ENCODE measurements at regions not wholly inside any gene's neighbourhood (a gene's known extent, or its start where the extent isn't known, plus 50 kb on each side); places are given as distances from the start of the nearest gene placed in this dataset.

- POLR2A ChIA-PET = no interaction called here
Measured at GRCh38 chr5:120141076-120141475, 323.0 kb upstream of the PRR16 start.

GRCh38 chr5:120146787-120147186, 317.3 kb upstream of the PRR16 start:
- Histone ChIP-seq H3K9me3 (peaks cover 8% of the 10 kb centered on the region; the same call in 2 of the 3 replicates), H3K4me1 (no peaks in the 10 kb centered on the region), H3K27ac (no peak overlapping the region), H3K4me3 (no peak overlapping the region), H3K4me2 (no peak overlapping the region)
- no peak for ATAC-seq
- ChIA-PET CTCF (interaction anchor here (1.0 to 1.1 kb wide), 2 partner anchors 10 kb away, joined by 3 read pairs; no protein-coding TSS in a partner anchor), POLR2A (no interaction called here)
- WGBS (ENCODE audit: missing lambda C conversion rate) = 5% methylated on average over 1 of the region's 1 CpG
- no peak for FAIRE-seq
- no peak for DNase-seq (ENCODE audit: low read depth in 1 of 2, low spot score in 1 of 2)
- TF ChIP-seq KDM5A (IDR thresholded peaks at IDR 0.05) (no peak), KDM1A (IDR thresholded peaks at IDR 0.05; ENCODE audit: low read depth) (no peak), ZC3H11A (IDR thresholded peaks at IDR 0.05) (no peak), FOXS1 (CRISPR knock-in tag; IDR thresholded peaks at IDR 0.05) (no peak), CTCF (IDR thresholded peaks at IDR 0.05) (no peak), GATA3 (IDR thresholded peaks at IDR 0.05; ENCODE audit: borderline replicate concordance) (no peak), CBX8 (IDR thresholded peaks at IDR 0.05) (no peak), TP53 (CRISPR knock-in tag; IDR thresholded peaks at IDR 0.05) (no peak), PBX3 (IDR thresholded peaks at IDR 0.05) (no peak), BHLHE40 (IDR thresholded peaks at IDR 0.05; ENCODE audit: low read depth, low read length) (no peak), POLR2AphosphoS2 (conservative IDR thresholded peaks at IDR 0.05; ENCODE audit: low read length) (no peak), REST (IDR thresholded peaks at IDR 0.05) (no peak), RAD21 (conservative IDR thresholded peaks at IDR 0.05 in 1 of 2, IDR thresholded peaks at IDR 0.05 in 1 of 2) (no peak), HMGXB4 (CRISPR knock-in tag; IDR thresholded peaks at IDR 0.05; ENCODE audit: borderline replicate concordance) (no peak), MAZ (IDR thresholded peaks at IDR 0.05; ENCODE audit: borderline replicate concordance, low read depth, low read length) (no peak), POLR2A (IDR thresholded peaks at IDR 0.05; ENCODE audit: low read length) (no peak), ZSCAN20 (CRISPR knock-in tag; IDR thresholded peaks at IDR 0.05) (no peak)

More at GRCh38 chr5:120141076-120141475, 323.0 kb upstream of the PRR16 start:
- no peak for DNase-seq (ENCODE audit: low read depth in 1 of 2, low spot score in 1 of 2)
- Histone ChIP-seq H3K27ac (no peak overlapping the region), H3K9me3 (peaks cover 8% of the 10 kb centered on the region; the same call in 2 of the 3 replicates), H3K4me3 (no peak overlapping the region), H3K4me1 (peaks cover 22% of the 10 kb centered on the region), H3K4me2 (no peak overlapping the region)
- no peak for FAIRE-seq
- TF ChIP-seq HMGXB4 (CRISPR knock-in tag; IDR thresholded peaks at IDR 0.05; ENCODE audit: borderline replicate concordance) = no peak
- TF ChIP-seq NPAS2 (CRISPR knock-in tag; IDR thresholded peaks at IDR 0.05; ENCODE audit: borderline replicate concordance) = no peak
- no peak for TF ChIP-seq NFE2L2 (conservative IDR thresholded peaks at IDR 0.05; ENCODE audit: low read length)
- no peak for TF ChIP-seq ELK1 (IDR thresholded peaks at IDR 0.05; ENCODE audit: low read depth, low read length)
- TF ChIP-seq FOSL2 (IDR thresholded peaks at IDR 0.05) = no peak
- no peak for TF ChIP-seq FOSL2 (CRISPR knock-in tag; IDR thresholded peaks at IDR 0.05)
- no peak for TF ChIP-seq HES2 (IDR thresholded peaks at IDR 0.05)
- no peak for TF ChIP-seq BHLHE40 (IDR thresholded peaks at IDR 0.05; ENCODE audit: low read depth, low read length)
- no peak for TF ChIP-seq SMC3 (IDR thresholded peaks at IDR 0.05)
- CTCF ChIA-PET = no interaction called here
- no peak for ATAC-seq
- WGBS (ENCODE audit: missing lambda C conversion rate) = 34% methylated on average over 2 of the region's 2 CpGs

Data from A549 (cell line).